Activated CD4-positive, alpha-beta T cell treated with anti-CD3 and anti-CD28 coated beads, Interleukin-2, amount 10 ng/mL, durations not matched to agents 24 days and 14 days (primary cell): ENCODE measurements at regions not wholly inside any gene's neighbourhood (a gene's known extent, or its start where the extent isn't known, plus 50 kb on each side); places are given as distances from the start of the nearest gene placed in this dataset.

Experiments used
- DNase-seq: peaks from one replicate; pipeline ENCODE4 v3.0.0; 2022
- H3K27ac Mint-ChIP-seq: one replicate; pipeline ENCODE4 v1.8.0; 2022; ENCODE audit warnings: mild to moderate bottlenecking, mixed read lengths
- H3K27me3 Mint-ChIP-seq: one replicate; pipeline ENCODE4 v1.8.0; 2022; ENCODE audit warnings: mixed read lengths
- H3K36me3 Mint-ChIP-seq: one replicate; pipeline ENCODE4 v1.8.0; 2022; ENCODE audit warnings: low read depth, mild to moderate bottlenecking, mixed read lengths
- H3K4me1 Mint-ChIP-seq: one replicate; pipeline ENCODE4 v1.8.0; 2021; ENCODE audit warnings: mixed read lengths
- H3K4me3 Mint-ChIP-seq: one replicate; pipeline ENCODE4 v1.8.0; 2022; ENCODE audit warnings: mild to moderate bottlenecking, moderate library complexity, mixed read lengths
- H3K9me3 Mint-ChIP-seq: one replicate; pipeline ENCODE4 v1.8.0; 2021; ENCODE audit warnings: mixed read lengths
- intact Hi-C: fragments of 100-400 bp; cut with micrococcal nuclease; formaldehyde crosslinking; loops from one replicate; pipeline ENCODE4 v1.15.1; 2023

DNA sequence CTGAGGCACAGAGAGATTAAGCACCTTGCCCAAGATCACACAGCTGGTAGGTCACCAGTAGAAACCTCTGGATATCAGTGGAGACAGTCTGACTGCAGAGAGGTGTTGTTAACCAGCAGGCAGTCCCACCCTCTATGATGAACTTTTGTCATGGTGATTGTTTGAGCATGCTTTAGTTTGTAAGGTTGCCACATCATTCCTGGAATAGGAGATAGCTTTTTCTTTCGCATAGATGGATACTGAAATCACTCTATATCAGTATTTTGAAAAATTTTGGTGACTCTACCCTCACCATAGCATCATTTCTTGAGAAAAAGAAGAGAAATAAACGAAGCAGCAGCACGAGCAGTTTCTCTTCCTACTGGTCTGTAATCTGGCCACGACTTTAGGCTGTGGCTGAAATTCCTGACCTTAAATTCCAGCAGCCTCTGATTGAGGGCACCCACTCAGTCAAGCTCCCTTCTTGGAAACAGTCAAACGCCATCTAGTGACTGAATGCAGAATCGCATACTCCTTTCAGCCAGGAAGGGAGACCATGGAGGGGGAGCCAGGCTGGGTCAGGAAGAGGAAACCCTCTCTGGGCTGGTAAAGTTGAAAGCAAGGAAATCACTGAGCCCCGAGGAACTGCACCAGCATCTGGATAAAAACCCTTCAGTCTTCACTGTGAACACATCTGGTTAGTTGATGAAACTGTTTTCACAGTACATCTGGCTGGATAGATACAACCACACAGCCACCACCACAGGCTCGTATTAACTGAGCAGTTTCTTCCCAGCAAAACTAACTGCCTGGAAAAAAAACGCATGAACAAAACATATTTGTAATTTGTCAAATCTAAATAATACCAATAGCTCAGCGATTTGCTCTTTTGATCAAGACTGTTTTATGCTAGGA lies 108.5 kb upstream of the XYLT1 start:
- intact Hi-C loops: loop anchor here (2.0 kb wide), 1 partner anchor 102 kb away; no protein-coding TSS in a partner anchor
- Mint-ChIP-seq H3K4me3 (no peak overlapping the region), H3K36me3 (no peaks in the 10 kb centered on the region), H3K4me1 (peaks cover 7% of the 10 kb centered on the region), H3K9me3 (peaks cover 7% of the 10 kb centered on the region), H3K27me3 (peaks cover 16% of the 10 kb centered on the region), H3K27ac (no peak overlapping the region)
- peak; percentile 88 for DNase-seq

- no peaks in the 10 kb centered on the region for H3K9me3 Mint-ChIP-seq
- H3K27ac Mint-ChIP-seq: no peak overlapping the region
- H3K4me3 Mint-ChIP-seq: no peak overlapping the region
- peaks cover 6% of the 10 kb centered on the region for H3K27me3 Mint-ChIP-seq
- DNase-seq: no peak
- H3K36me3 Mint-ChIP-seq: no peaks in the 10 kb centered on the region
- intact Hi-C loops: no loop called here
- H3K4me1 Mint-ChIP-seq: peaks cover 6% of the 10 kb centered on the region
Observed at GRCh38 chr16:17574256-17574655, 103.5 kb upstream of the XYLT1 start.

DNA sequence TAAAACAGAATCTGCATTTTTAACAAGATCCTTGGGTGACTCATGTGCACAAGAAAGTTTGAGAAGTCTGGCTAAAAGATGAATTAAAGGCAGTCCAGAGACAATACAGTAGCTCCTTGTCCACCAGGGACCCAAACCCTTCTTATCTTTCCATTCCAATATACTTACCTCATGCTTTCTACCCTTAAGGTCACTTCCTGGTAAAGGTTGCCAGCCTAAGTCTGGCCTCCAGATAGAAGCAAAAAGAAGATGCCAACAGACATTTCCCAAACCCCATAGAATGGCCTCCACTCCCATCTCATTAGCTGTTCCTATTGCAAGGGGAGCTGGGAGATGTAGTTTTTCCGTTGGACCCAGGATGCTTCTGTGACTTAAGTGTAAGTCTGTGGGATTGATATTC lies 101.4 kb upstream of the XYLT1 start:
- Mint-ChIP-seq H3K27ac (no peak overlapping the region), H3K9me3 (no peaks in the 10 kb centered on the region), H3K36me3 (no peaks in the 10 kb centered on the region), H3K27me3 (peaks cover 6% of the 10 kb centered on the region), H3K4me1 (peaks cover 2% of the 10 kb centered on the region), H3K4me3 (no peak overlapping the region)
- DNase-seq: no peak
- intact Hi-C loops: no loop called here

- no peak overlapping the region for H3K4me3 Mint-ChIP-seq
Observed at GRCh38 chr16:17571499-17572093, 100.8 kb upstream of the XYLT1 start.

GRCh38 chr16:17568239-17568638 lies 97.5 kb upstream of the XYLT1 start:
- Mint-ChIP-seq H3K9me3 (no peaks in the 10 kb centered on the region), H3K27ac (no peak overlapping the region), H3K4me1 (no peaks in the 10 kb centered on the region), H3K4me3 (no peak overlapping the region), H3K36me3 (no peaks in the 10 kb centered on the region), H3K27me3 (no peaks in the 10 kb centered on the region)
- intact Hi-C loops: no loop called here
- no peak for DNase-seq

More at GRCh38 chr16:17571499-17572093, 100.8 kb upstream of the XYLT1 start:
- no peak overlapping the region for H3K27ac Mint-ChIP-seq
- peaks cover 6% of the 10 kb centered on the region for H3K27me3 Mint-ChIP-seq
- intact Hi-C loops: no loop called here
- no peaks in the 10 kb centered on the region for H3K9me3 Mint-ChIP-seq
- no peak for DNase-seq
- no peaks in the 10 kb centered on the region for H3K36me3 Mint-ChIP-seq
- H3K4me1 Mint-ChIP-seq: peaks cover 2% of the 10 kb centered on the region

- DNase-seq: no peak
- Mint-ChIP-seq H3K4me3 (no peak overlapping the region), H3K9me3 (no peaks in the 10 kb centered on the region), H3K27me3 (no peaks in the 10 kb centered on the region), H3K4me1 (no peaks in the 10 kb centered on the region), H3K36me3 (no peaks in the 10 kb centered on the region), H3K27ac (no peak overlapping the region)
- intact Hi-C loops: no loop called here
Observed at GRCh38 chr16:17567455-17567854, 96.7 kb upstream of the XYLT1 start.

DNA sequence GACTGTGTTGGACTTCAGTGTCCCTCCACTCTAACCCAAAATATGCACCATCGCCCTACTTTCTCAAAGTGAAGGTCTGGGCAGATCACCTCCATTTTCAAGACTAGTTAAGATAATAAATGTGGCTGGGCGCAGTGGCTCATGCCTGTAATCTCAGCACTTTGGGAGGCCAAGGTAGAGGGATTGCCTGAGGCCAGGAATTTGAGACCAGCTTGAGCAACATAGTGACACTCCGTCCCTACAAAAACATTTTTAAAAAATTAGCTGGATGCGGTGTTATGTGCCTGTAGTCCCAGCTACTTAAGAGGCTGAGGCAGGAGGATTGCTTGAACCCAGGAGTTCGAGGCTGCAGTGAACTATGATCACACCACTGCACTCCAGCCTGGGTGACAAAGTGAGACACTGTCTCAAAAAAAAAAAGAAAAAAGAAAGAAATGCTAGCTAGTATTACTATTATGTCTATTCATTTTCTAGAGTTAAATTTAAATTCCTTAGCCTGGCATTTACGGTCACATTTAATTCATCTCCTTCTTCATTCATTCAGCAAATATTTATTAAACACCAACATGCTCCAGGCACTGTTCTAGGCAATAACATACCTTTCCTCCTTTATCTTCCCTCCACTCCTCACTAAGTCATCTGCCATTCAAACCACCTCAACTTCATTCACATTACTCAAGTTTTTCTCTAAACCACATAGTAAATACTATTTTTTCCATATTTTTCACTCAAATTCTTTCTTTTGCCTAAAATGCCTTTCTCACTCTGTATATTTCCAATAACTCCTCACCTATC lies 96.1 kb upstream of the XYLT1 start:
- DNase-seq: no peak
- H3K9me3 Mint-ChIP-seq: no peaks in the 10 kb centered on the region
- no peaks in the 10 kb centered on the region for H3K27me3 Mint-ChIP-seq
- intact Hi-C loops: no loop called here
- no peaks in the 10 kb centered on the region for H3K4me1 Mint-ChIP-seq
- no peaks in the 10 kb centered on the region for H3K36me3 Mint-ChIP-seq
- H3K4me3 Mint-ChIP-seq: no peak overlapping the region
- H3K27ac Mint-ChIP-seq: no peak overlapping the region

DNA sequence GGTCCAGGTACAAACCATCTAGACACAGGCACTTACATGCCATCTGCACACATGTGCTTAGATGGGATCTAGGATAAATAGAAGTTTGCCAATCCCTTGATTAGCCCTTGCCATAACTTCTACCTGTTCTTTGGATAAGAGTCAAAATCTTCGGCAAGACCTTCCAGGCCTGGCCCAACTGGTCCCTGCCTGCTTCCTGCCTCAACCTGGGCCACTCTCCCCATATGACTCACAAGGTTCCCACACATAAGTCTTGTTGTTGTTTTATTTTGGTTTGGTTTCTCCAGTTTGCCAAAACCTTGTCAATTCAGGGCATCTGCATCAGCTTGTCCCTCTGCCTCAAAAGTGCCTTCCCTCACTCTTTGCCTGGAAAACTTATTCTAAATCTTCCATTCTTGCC lies 95.3 kb upstream of the XYLT1 start:
- no peak for DNase-seq
- no peak overlapping the region for H3K4me3 Mint-ChIP-seq
- intact Hi-C loops: no loop called here
- H3K27ac Mint-ChIP-seq: no peak overlapping the region
- H3K4me1 Mint-ChIP-seq: no peaks in the 10 kb centered on the region
- H3K27me3 Mint-ChIP-seq: no peaks in the 10 kb centered on the region
- no peaks in the 10 kb centered on the region for H3K36me3 Mint-ChIP-seq
- H3K9me3 Mint-ChIP-seq: no peaks in the 10 kb centered on the region

DNA sequence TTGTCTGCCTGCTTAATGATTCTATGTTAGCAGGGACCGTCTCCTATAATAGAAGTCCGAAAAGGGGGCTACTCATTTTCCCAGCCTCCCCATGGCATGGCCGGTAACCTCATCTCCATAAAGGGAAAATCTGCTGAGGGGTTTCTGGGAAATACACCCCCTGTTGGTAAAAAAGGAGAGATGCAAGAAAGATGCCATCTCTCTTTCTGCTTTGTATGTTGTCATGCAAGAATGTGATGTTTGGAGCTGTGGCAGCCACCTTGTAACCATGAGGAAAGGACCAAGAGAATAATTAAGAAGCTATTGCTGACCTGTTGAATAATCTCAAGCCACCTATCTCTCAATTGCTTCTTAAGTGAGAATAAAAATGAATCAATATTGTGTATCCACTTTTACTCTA lies 94.8 kb upstream of the XYLT1 start:
- Mint-ChIP-seq H3K9me3 (no peaks in the 10 kb centered on the region), H3K27me3 (no peaks in the 10 kb centered on the region), H3K27ac (no peak overlapping the region), H3K4me1 (no peaks in the 10 kb centered on the region), H3K36me3 (no peaks in the 10 kb centered on the region), H3K4me3 (no peak overlapping the region)
- intact Hi-C loops: no loop called here
- DNase-seq: no peak

- Mint-ChIP-seq H3K27me3 (no peaks in the 10 kb centered on the region), H3K9me3 (no peaks in the 10 kb centered on the region), H3K36me3 (no peaks in the 10 kb centered on the region), H3K27ac (no peak overlapping the region), H3K4me1 (no peaks in the 10 kb centered on the region), H3K4me3 (no peak overlapping the region)
- no peak for DNase-seq
- intact Hi-C loops: no loop called here
Observed at GRCh38 chr16:17564856-17565255, 94.1 kb upstream of the XYLT1 start.

GRCh38 chr16:17563323-17564091 lies 92.7 kb upstream of the XYLT1 start:
- intact Hi-C loops: no loop called here
- Mint-ChIP-seq H3K36me3 (no peaks in the 10 kb centered on the region), H3K4me1 (no peaks in the 10 kb centered on the region), H3K27me3 (no peaks in the 10 kb centered on the region), H3K9me3 (no peaks in the 10 kb centered on the region), H3K27ac (no peak overlapping the region), H3K4me3 (no peak overlapping the region)
- no peak for DNase-seq

GRCh38 chr16:17561056-17561455 lies 90.3 kb upstream of the XYLT1 start:
- Mint-ChIP-seq H3K36me3 (no peaks in the 10 kb centered on the region), H3K27ac (no peak overlapping the region), H3K27me3 (no peaks in the 10 kb centered on the region), H3K4me1 (no peaks in the 10 kb centered on the region), H3K4me3 (no peak overlapping the region), H3K9me3 (no peaks in the 10 kb centered on the region)
- no peak for DNase-seq
- intact Hi-C loops: no loop called here

DNA sequence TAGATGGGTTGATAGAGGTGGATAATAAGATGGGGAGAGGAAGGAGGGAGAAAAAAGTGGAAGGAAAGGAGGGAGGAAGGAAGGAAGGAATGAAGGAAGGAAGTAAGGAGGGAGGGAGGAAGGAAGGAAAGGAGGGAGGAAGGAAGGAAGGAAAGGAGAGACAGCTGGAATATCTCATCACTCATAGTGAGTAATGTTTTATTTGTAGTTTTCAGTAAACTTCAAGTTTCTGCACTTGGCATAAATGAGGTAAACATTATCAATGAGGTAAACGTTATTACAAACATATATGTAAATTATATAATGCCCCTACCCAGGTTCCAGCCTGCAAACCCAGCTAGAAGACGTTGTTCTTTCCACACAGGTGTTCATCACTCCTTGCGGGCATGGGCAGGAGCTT lies 89.8 kb upstream of the XYLT1 start:
- Mint-ChIP-seq H3K27me3 (no peaks in the 10 kb centered on the region), H3K27ac (no peak overlapping the region), H3K4me1 (no peaks in the 10 kb centered on the region), H3K4me3 (no peak overlapping the region), H3K9me3 (no peaks in the 10 kb centered on the region), H3K36me3 (no peaks in the 10 kb centered on the region)
- DNase-seq: no peak
- intact Hi-C loops: no loop called here
